Kidney (tissue), 13 donors: ENCODE measurements at regions not wholly inside any gene's neighbourhood (a gene's known extent, or its start where the extent isn't known, plus 50 kb on each side); places are given as distances from the start of the nearest gene placed in this dataset.

ENCODE experiments used
- DNase-seq, 5 donors: peaks; one replicate each; pipeline ENCODE4 v3.0.0-alpha.2; 2013 to 2020
- FAIRE-seq: peaks from 2 replicates; lab custom pipeline; 2012; peaks lifted over from hg19 to GRCh38; lab: Jason Lieb, UNC
- H3K27ac ChIP-seq, 2 donors: one replicate each; pipeline ENCODE4 v1.7.0; 2013; ENCODE audit warnings: low read depth in 2 of 2, low read length in 2 of 2, inconsistent platforms in 1 of 2
- H3K27me3 ChIP-seq: one replicate; pipeline ENCODE4 v1.7.1; 2013; ENCODE audit warnings: low read length, inconsistent platforms; ENCODE audit not compliant: control insufficient read depth, insufficient read depth
- H3K36me3 ChIP-seq, 3 donors: one replicate each; pipeline versions ENCODE4 v1.7.0 to v1.7.1; 2013; ENCODE audit warnings: low read length in 3 of 3, control low read depth in 1 of 3, inconsistent platforms in 1 of 3; ENCODE audit not compliant: insufficient read depth in 3 of 3, control insufficient read depth in 2 of 3
- H3K4me1 ChIP-seq, 3 donors: one replicate each; pipeline versions ENCODE4 v1.7.0 to v1.7.1; 2013; ENCODE audit warnings: low read length in 3 of 3, inconsistent platforms in 1 of 3, low read depth in 1 of 3; ENCODE audit not compliant: control insufficient read depth in 2 of 3, insufficient read depth in 2 of 3
- H3K4me3 ChIP-seq, 3 donors: one replicate each; pipeline versions ENCODE4 v1.7.0 to v1.8.1; 2013; ENCODE audit warnings: low read length in 3 of 3, control low read depth in 1 of 3, inconsistent platforms in 1 of 3
- H3K9ac ChIP-seq, 3 donors: one replicate each; pipeline versions ENCODE4 v1.7.0 to v1.7.1; 2013; ENCODE audit warnings: low read length in 3 of 3, control low read depth in 1 of 3, inconsistent platforms in 1 of 3
- H3K9me3 ChIP-seq, 3 donors: one replicate each; pipeline versions ENCODE4 v1.7.0 to v1.7.1; 2013; ENCODE audit warnings: low read length in 3 of 3, control low read depth in 1 of 3, inconsistent platforms in 1 of 3; ENCODE audit not compliant: control insufficient read depth in 2 of 3, insufficient read depth in 1 of 3
- CTCF ChIP-seq: IDR thresholded peaks from 3 replicates; pipeline ENCODE4 v1.5.1; 2012; ENCODE audit warnings: mild to moderate bottlenecking, moderate library complexity, borderline replicate concordance; ENCODE audit not compliant: insufficient read depth; ENCODE audit errors: extremely low read depth
- intact Hi-C: fragments of 100-400 bp; cut with DNase I; formaldehyde crosslinking; loops from one replicate; pipeline ENCODE4 v1.11.1; 2022
- donor health status: control.
- donor health status: control.
- donor health status: control.
- donor health status: control.
- donor health status: control.
- donor health status: DM: yes; HTN: yes; CAD: no.
- donor health status: Normal renal cell carcinoma (clear cell type).

- no peak overlapping the region for H3K9ac ChIP-seq
- H3K36me3 ChIP-seq: no peaks in the 10 kb centered on the region
- DNase-seq (no peak), FAIRE-seq (no peak)
- H3K27ac ChIP-seq: no peak overlapping the region
- intact Hi-C loops: no loop called here
- peaks cover 0 to 13% (median 0%) of the 10 kb centered on the region in 3 donors for H3K9me3 ChIP-seq
- H3K4me1 ChIP-seq: no peaks in the 10 kb centered on the region
- no peaks in the 10 kb centered on the region for H3K27me3 ChIP-seq
- TF ChIP-seq CTCF: no peak
- H3K4me3 ChIP-seq: no peak overlapping the region
These were observed 317.6 kb downstream of the TPBG start for GRCh38 chr6:82681119-82681714.

- H3K9ac ChIP-seq: no peak overlapping the region
- intact Hi-C loops: no loop called here
- H3K9me3 ChIP-seq: no peaks in the 10 kb centered on the region
- FAIRE-seq (no peak), DNase-seq (no peak)
- H3K4me1 ChIP-seq: peaks cover 0 to 4% (median 0%) of the 10 kb centered on the region in 3 donors
- H3K27me3 ChIP-seq: no peaks in the 10 kb centered on the region
- H3K36me3 ChIP-seq: no peaks in the 10 kb centered on the region
- no peak overlapping the region for H3K27ac ChIP-seq
- H3K4me3 ChIP-seq: no peak overlapping the region
- no peak for TF ChIP-seq CTCF
These were observed 323.1 kb downstream of the TPBG start for GRCh38 chr6:82686719-82687118.

GRCh38 chr6:82687855-82688254, 324.2 kb downstream of the TPBG start:
- H3K4me3 ChIP-seq: no peak overlapping the region
- no peaks in the 10 kb centered on the region for H3K36me3 ChIP-seq
- FAIRE-seq (no peak), DNase-seq (peak in 1 of 5 donors; percentile 31)
- TF ChIP-seq CTCF: no peak
- peaks cover 0 to 4% (median 0%) of the 10 kb centered on the region in 3 donors for H3K4me1 ChIP-seq
- intact Hi-C loops: no loop called here
- no peak overlapping the region for H3K27ac ChIP-seq
- no peaks in the 10 kb centered on the region for H3K9me3 ChIP-seq
- no peak overlapping the region for H3K9ac ChIP-seq
- H3K27me3 ChIP-seq: no peaks in the 10 kb centered on the region

- Histone ChIP-seq H3K9ac (no peak overlapping the region), H3K36me3 (no peaks in the 10 kb centered on the region), H3K4me1 (peaks cover 0 to 4% (median 2%) of the 10 kb centered on the region in 3 donors), H3K9me3 (no peaks in the 10 kb centered on the region), H3K27me3 (no peaks in the 10 kb centered on the region), H3K27ac (no peak overlapping the region), H3K4me3 (no peak overlapping the region)
- FAIRE-seq (no peak), DNase-seq (no peak)
- TF ChIP-seq CTCF: no peak
- intact Hi-C loops: no loop called here
These were observed 326.7 kb downstream of the TPBG start for GRCh38 chr6:82690283-82690682.
